HepG2 (cell line): ENCODE measurements at regions not wholly inside any gene's neighbourhood (a gene's known extent, or its start where the extent isn't known, plus 50 kb on each side); places are given as distances from the start of the nearest gene placed in this dataset.

ENCODE experiments used
- ATAC-seq: fragments of 200-7000 bp; cut with Tn5 transposase; 3 replicates; pipeline ENCODE4 v1.9.1; 2020; ENCODE audit warnings: mild to moderate bottlenecking, moderate library complexity
- BruUV-seq: library from RNA; stranded (reverse); fragments of 400-500 nt; replicated peaks from 2 replicates; lab custom pipeline; 2021; lab: Mats Ljungman, UMichigan
- CTCF ChIA-PET: fragments of 300-600 bp; formaldehyde crosslinking; extraction: SDS; loops from one replicate; lab custom pipeline; 2021; ENCODE audit warnings: low total read pairs, inconsistent platforms, low intra/inter-chr PET ratio; lab: Yijun Ruan, JAX
- POLR2A ChIA-PET: fragments of 350-600 bp; sonication (Branson Sonifier 250); formaldehyde crosslinking; loops from one replicate; lab custom pipeline; 2020; ENCODE audit warnings: antibody characterized with exemption, inconsistent platforms; lab: Yijun Ruan, JAX
- DNase-seq: peaks from one replicate; pipeline ENCODE4 v3.0.0-alpha.2; 2015; ENCODE audit warnings: low spot score
- FAIRE-seq: peaks from 3 replicates; lab custom pipeline; 2011; peaks lifted over from hg19 to GRCh38; lab: Jason Lieb, UNC
- H2AFZ ChIP-seq: one replicate; pipeline ENCODE4 v1.6.1; 2011; ENCODE audit warnings: low read length, inconsistent platforms
- H3K27ac ChIP-seq: fragments of 300-600 bp; 3 replicates; pipeline ENCODE4 v1.8.0; 2011; ENCODE audit warnings: mixed run types, mild to moderate bottlenecking, mixed read lengths, low read length, inconsistent platforms; ENCODE audit not compliant: insufficient read depth; ENCODE audit errors: extremely low read length
- H3K27me3 ChIP-seq, 2 experiments: fragments of 200-600 bp in 1 of 2; 2 replicates in 1 of 2; 3 replicates in 1 of 2; pipeline versions ENCODE4 v1.6.0 to v1.8.0; 2011; ENCODE audit warnings: low read length in 2 of 2, mild to moderate bottlenecking in 2 of 2, moderate library complexity in 2 of 2, inconsistent platforms in 1 of 2; ENCODE audit not compliant: insufficient read depth in 2 of 2, control insufficient read depth in 1 of 2
- H3K36me3 ChIP-seq, 2 experiments: fragments of 200-600 bp in 1 of 2; replicated peaks in 1 of 2; 2 replicates in 1 of 2; 3 replicates in 1 of 2; pipeline versions ENCODE4 v1.5.1 to v1.8.0; 2011; ENCODE audit warnings: low read length in 2 of 2, inconsistent platforms in 1 of 2; ENCODE audit not compliant: insufficient read depth in 2 of 2, control insufficient read depth in 1 of 2
- H3K4me1 ChIP-seq: 2 replicates; pipeline ENCODE4 v1.5.1; 2012; ENCODE audit warnings: low read length, inconsistent platforms; ENCODE audit not compliant: insufficient read depth
- H3K4me2 ChIP-seq: 2 replicates; pipeline ENCODE4 v1.6.0; 2011; ENCODE audit warnings: low read depth, low read length, inconsistent platforms
- H3K4me3 ChIP-seq, 3 experiments: fragments of 200-600 bp in 1 of 3; sonication (generic), shearing (Covaris generic) in 1 of 3; replicated peaks in 1 of 3; 2 replicates each; pipeline ENCODE4 v1.5.1; 2011 to 2016; ENCODE audit warnings: low read length in 3 of 3, inconsistent platforms in 2 of 3, low read depth in 2 of 3, mild to moderate bottlenecking in 2 of 3, control low read depth in 1 of 3, mixed read lengths in 1 of 3; ENCODE audit not compliant: insufficient read depth in 1 of 3
- H3K79me2 ChIP-seq: one replicate; pipeline ENCODE4 v1.6.1; 2011; ENCODE audit warnings: low read length, inconsistent platforms; ENCODE audit not compliant: insufficient read depth
- H3K9ac ChIP-seq: 2 replicates; pipeline ENCODE4 v1.6.0; 2011; ENCODE audit warnings: mild to moderate bottlenecking, low read depth, low read length, inconsistent platforms; ENCODE audit not compliant: insufficient read depth
- H3K9me3 ChIP-seq: 2 replicates; pipeline ENCODE4 v1.5.1; 2012; ENCODE audit warnings: mild to moderate bottlenecking, low read length
- H4K20me1 ChIP-seq: 2 replicates; pipeline ENCODE4 v1.6.0; 2011; ENCODE audit warnings: inconsistent platforms, mild to moderate bottlenecking, low read length, moderate library complexity; ENCODE audit not compliant: insufficient read depth
- DBP ChIP-seq: sonication (generic); formaldehyde crosslinking; IDR thresholded peaks from 2 replicates; pipeline ENCODE4 v1.4.0; 2020; ENCODE audit warnings: missing genetic modification reagents; ENCODE audit errors: not compliant biosample characterization
- FOSL2 ChIP-seq: sonication (generic); formaldehyde crosslinking; IDR thresholded peaks from 2 replicates; pipeline ENCODE4 v1.4.0; 2020; ENCODE audit warnings: missing genetic modification reagents
- FOXA1 ChIP-seq, 2 experiments: fragments of 450-650 bp in 1 of 2; sonication (generic) in 1 of 2; formaldehyde crosslinking in 1 of 2; IDR thresholded peaks; 2 replicates each; pipeline versions ENCODE4 v1.4.0 to v1.6.1; 2016 to 2020; ENCODE audit warnings: missing genetic modification reagents in 1 of 2
- JDP2 ChIP-seq: sonication (generic); formaldehyde crosslinking; IDR thresholded peaks from 2 replicates; pipeline ENCODE4 v1.8.1; 2022; ENCODE audit warnings: missing genetic modification reagents, borderline replicate concordance
- NFE2L2 ChIP-seq: fragments of 150-350 bp; IDR thresholded peaks from 2 replicates; pipeline ENCODE4 v1.6.1; 2014; ENCODE audit warnings: low read length
- PHF8 ChIP-seq: sonication (generic); formaldehyde crosslinking; IDR thresholded peaks from 2 replicates; pipeline ENCODE4 v1.5.0; 2020; ENCODE audit warnings: missing genetic modification reagents
- RCOR2 ChIP-seq: IDR thresholded peaks from 2 replicates; pipeline ENCODE4 v1.6.1; 2016; ENCODE audit warnings: missing biosample characterization, missing genetic modification reagents
- SMAD9 ChIP-seq: sonication (generic); formaldehyde crosslinking; IDR thresholded peaks from 2 replicates; pipeline ENCODE4 v1.5.1; 2020; ENCODE audit warnings: mild to moderate bottlenecking, missing genetic modification reagents
- SOX6 ChIP-seq, 2 experiments: fragments of 450-650 bp in 1 of 2; sonication (generic) in 1 of 2; formaldehyde crosslinking in 1 of 2; IDR thresholded peaks; 2 replicates each; pipeline versions ENCODE4 v1.4.0 to v1.6.1; 2017 to 2020; ENCODE audit warnings: antibody characterized with exemption in 1 of 2, mild to moderate bottlenecking in 1 of 2, missing genetic modification reagents in 1 of 2
- TRIM24 ChIP-seq: sonication (generic); formaldehyde crosslinking; IDR thresholded peaks from 2 replicates; pipeline ENCODE4 v1.8.0; 2022; ENCODE audit warnings: mild to moderate bottlenecking, missing genetic modification reagents
- ZHX2 ChIP-seq, 2 experiments: sonication (generic) in 1 of 2; formaldehyde crosslinking in 1 of 2; IDR thresholded peaks; 2 replicates each; pipeline versions ENCODE4 v1.6.1 to v1.9.0; 2014 to 2022; ENCODE audit warnings: antibody characterized with exemption in 1 of 2, borderline replicate concordance in 1 of 2, inconsistent platforms in 1 of 2, low read depth in 1 of 2, missing genetic modification reagents in 1 of 2
- ZNF569 ChIP-seq: sonication (generic); formaldehyde crosslinking; IDR thresholded peaks from 2 replicates; pipeline ENCODE4 v1.5.0; 2020; ENCODE audit warnings: mild to moderate bottlenecking, missing genetic modification reagents, moderate library complexity, borderline replicate concordance
- ZNF580 ChIP-seq: IDR thresholded peaks from 2 replicates; pipeline ENCODE4 v1.6.1; 2016; ENCODE audit warnings: low read depth, borderline replicate concordance
- ZNF597 ChIP-seq: sonication (generic); formaldehyde crosslinking; IDR thresholded peaks from 2 replicates; pipeline ENCODE4 v1.5.0; 2020; ENCODE audit warnings: missing genetic modification reagents
- ZUFSP ChIP-seq: sonication (generic); formaldehyde crosslinking; IDR thresholded peaks from 2 replicates; pipeline ENCODE4 v1.9.0; 2021; ENCODE audit warnings: missing genetic modification reagents, mild to moderate bottlenecking, borderline replicate concordance
- WGBS: methylation state at CpG from one replicate; pipeline ENCODE4 v1.1.6; 2017; ENCODE audit warnings: low lambda C conversion rate; 5-methylcytosine and 5-hydroxymethylcytosine counted together
- in situ Hi-C: cut with HindIII; loops from 2 replicates; pipeline ENCODE4 v1.10.0; 2017; ENCODE audit warnings: low pct_unique_long_range_greater_than_20kb; ENCODE audit not compliant: extremely low pct_ligation_motif_present
- intact Hi-C: fragments of 100-400 bp; cut with micrococcal nuclease; formaldehyde crosslinking; loops from one replicate; pipeline ENCODE4 v1.10.0; 2022; ENCODE audit not compliant: unreplicated experiment

GRCh38 chrX:123084797-123085196, 99.3 kb upstream of the GRIA3 start:
- intact Hi-C loops (no loop called here), in situ Hi-C loops (no loop called here)
- Histone ChIP-seq H3K27me3 (no peaks in the 10 kb centered on the region), H3K9me3 (no peaks in the 10 kb centered on the region), H2AFZ (no peak overlapping the region), H3K4me1 (peaks cover 65% of the 10 kb centered on the region), H4K20me1 (no peaks in the 10 kb centered on the region), H3K4me2 (peak overlapping the region; percentile 53), H3K27ac (peak overlapping the region; percentile 55), H3K9ac (0 out of 2 replicates have a peak overlapping the region, but pooled peaks have one; percentile 15), H3K79me2 (no peaks in the 10 kb centered on the region), H3K36me3 (no peaks in the 10 kb centered on the region), H3K4me3 (no peak overlapping the region)
- CTCF ChIA-PET, result no interaction called here
- ATAC-seq (peak; percentile 50), FAIRE-seq (peak; percentile 51), DNase-seq (peak; percentile 74)
- POLR2A ChIA-PET, result no interaction called here
- 6% methylated on average over 2 of the region's 2 CpGs for WGBS
- no TSS peak for BruUV-seq
- TF ChIP-seq TRIM24 (CRISPR knock-in tag), result no peak
- no peak for TF ChIP-seq ZUFSP (CRISPR knock-in tag)
- no peak for TF ChIP-seq ZNF569
- no peak for TF ChIP-seq JDP2
- no peak for TF ChIP-seq FOXA1 (IDR thresholded peaks at IDR 0.05)
- no peak for TF ChIP-seq FOXA1 (CRISPR knock-in tag; IDR thresholded peaks at IDR 0.05)
- TF ChIP-seq ZNF580 (CRISPR knock-in tag), result no peak
- no peak for TF ChIP-seq ZHX2 (IDR thresholded peaks at IDR 0.05; ENCODE audit: low read depth)
- TF ChIP-seq ZHX2 (CRISPR knock-in tag; IDR thresholded peaks at IDR 0.05; ENCODE audit: borderline replicate concordance), result no peak
- no peak for TF ChIP-seq DBP
- no peak for TF ChIP-seq PHF8
- TF ChIP-seq NFE2L2, result no peak
- TF ChIP-seq ZNF597 (CRISPR knock-in tag), result no peak
- TF ChIP-seq FOSL2 (CRISPR knock-in tag), result peak; percentile 78
- no peak for TF ChIP-seq RCOR2
- no peak for TF ChIP-seq SOX6 (IDR thresholded peaks at IDR 0.05)
- TF ChIP-seq SOX6 (CRISPR knock-in tag; IDR thresholded peaks at IDR 0.05), result no peak
- TF ChIP-seq SMAD9 (CRISPR knock-in tag), result no peak
